HEK293T (cell line): ENCODE measurements at regions not wholly inside any gene's neighbourhood (a gene's known extent, or its start where the extent isn't known, plus 50 kb on each side); places are given as distances from the start of the nearest gene placed in this dataset.

ENCODE experiments used
- CTCF ChIA-PET: fragments of 350-600 bp; formaldehyde crosslinking; extraction: SDS; loops from one replicate; lab custom pipeline; 2021; ENCODE audit warnings: antibody characterized with exemption, inconsistent platforms; lab: Yijun Ruan, JAX
- POLR2A ChIA-PET: fragments of 350-600 bp; formaldehyde crosslinking; extraction: SDS; loops from one replicate; lab custom pipeline; 2020; ENCODE audit warnings: antibody characterized with exemption, inconsistent platforms; lab: Yijun Ruan, JAX
- DNase-seq: peaks from one replicate; pipeline ENCODE4 v3.0.0; 2012; ENCODE audit warnings: mixed read lengths; ENCODE audit errors: extremely low spot score
- ARNT ChIP-seq: fragments of 450-650 bp; IDR thresholded peaks from 2 replicates; pipeline ENCODE4 v1.6.1; 2017; ENCODE audit warnings: mild to moderate bottlenecking
- BHLHE40 ChIP-seq: fragments of 450-650 bp; IDR thresholded peaks from 2 replicates; pipeline ENCODE4 v1.6.1; 2016; ENCODE audit warnings: mild to moderate bottlenecking, moderate library complexity, borderline replicate concordance
- CTBP1 ChIP-seq: fragments of 450-650 bp; IDR thresholded peaks from 2 replicates; pipeline ENCODE4 v1.6.1; 2016; ENCODE audit warnings: borderline replicate concordance
- ELF4 ChIP-seq: fragments of 450-650 bp; IDR thresholded peaks from 2 replicates; pipeline ENCODE4 v1.6.1; 2017; ENCODE audit warnings: antibody characterized with exemption
- FOXA1 ChIP-seq: fragments of 450-650 bp; IDR thresholded peaks from 2 replicates; pipeline ENCODE4 v1.6.1; 2016; ENCODE audit warnings: mild to moderate bottlenecking
- FOXK2 ChIP-seq: fragments of 450-650 bp; IDR thresholded peaks from 2 replicates; pipeline ENCODE4 v1.6.1; 2016; ENCODE audit warnings: mild to moderate bottlenecking
- FOXM1 ChIP-seq: fragments of 450-650 bp; IDR thresholded peaks from 2 replicates; pipeline ENCODE4 v1.6.1; 2017; ENCODE audit warnings: mild to moderate bottlenecking, borderline replicate concordance
- HDGF ChIP-seq: fragments of 450-650 bp; IDR thresholded peaks from 2 replicates; pipeline ENCODE4 v1.6.1; 2017; ENCODE audit warnings: antibody characterized with exemption, borderline replicate concordance
- L3MBTL2 ChIP-seq: fragments of 450-650 bp; conservative IDR thresholded peaks from 2 replicates; pipeline ENCODE4 v1.6.1; 2016; ENCODE audit warnings: mild to moderate bottlenecking
- LEF1 ChIP-seq: fragments of 450-650 bp; IDR thresholded peaks from 2 replicates; pipeline ENCODE4 v1.6.1; 2017; ENCODE audit warnings: mild to moderate bottlenecking, borderline replicate concordance
- NFRKB ChIP-seq: fragments of 450-650 bp; IDR thresholded peaks from 2 replicates; pipeline ENCODE4 v1.6.1; 2016; ENCODE audit warnings: mild to moderate bottlenecking, moderate library complexity
- PKNOX1 ChIP-seq: fragments of 450-650 bp; IDR thresholded peaks from 2 replicates; pipeline ENCODE4 v1.6.1; 2016
- SP1 ChIP-seq: fragments of 450-650 bp; IDR thresholded peaks from 2 replicates; pipeline ENCODE4 v1.6.1; 2017
- SUZ12 ChIP-seq: fragments of 450-650 bp; IDR thresholded peaks from 2 replicates; pipeline ENCODE4 v1.6.1; 2016; ENCODE audit warnings: mild to moderate bottlenecking
- TARDBP ChIP-seq: fragments of 450-650 bp; IDR thresholded peaks from 2 replicates; pipeline ENCODE4 v1.6.1; 2016
- ZNF384 ChIP-seq: fragments of 450-650 bp; IDR thresholded peaks from 2 replicates; pipeline ENCODE4 v1.6.1; 2016

- no peak for TF ChIP-seq FOXA1
- no peak for TF ChIP-seq NFRKB
- no peak for TF ChIP-seq FOXM1
- no peak for TF ChIP-seq HDGF
- no peak for TF ChIP-seq FOXK2
- POLR2A ChIA-PET: no interaction called here
- DNase-seq: no peak
- CTCF ChIA-PET: no interaction called here
These were observed 159.4 kb downstream of the PIK3R1 start for GRCh38 chr5:68374796-68375518.

DNA sequence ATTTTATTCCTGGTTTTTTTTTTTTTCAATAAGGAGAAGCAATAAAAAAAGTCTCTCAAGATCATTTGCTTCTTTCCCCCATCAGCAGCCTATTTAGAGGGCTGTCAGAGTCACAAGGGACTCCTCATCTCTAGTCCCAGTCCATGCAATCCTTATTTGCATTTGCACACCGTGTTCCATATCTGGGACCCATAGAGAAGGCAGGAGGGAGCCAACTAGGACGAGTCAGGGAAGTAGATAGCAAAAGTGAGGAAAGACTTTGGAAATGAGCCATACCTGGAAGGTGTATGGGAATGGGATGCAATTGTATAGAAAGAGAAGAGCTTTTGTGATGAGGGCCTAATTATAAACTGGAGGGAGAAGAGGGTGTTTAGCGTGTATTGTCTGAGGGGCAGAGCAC lies 160.0 kb downstream of the PIK3R1 start:
- DNase-seq: no peak
- CTCF ChIA-PET: no interaction called here
- TF ChIP-seq FOXA1: no peak
- no peak for TF ChIP-seq FOXM1
- POLR2A ChIA-PET: no interaction called here

GRCh38 chr5:68376935-68377334 lies 161.4 kb downstream of the PIK3R1 start:
- CTCF ChIA-PET: no interaction called here
- no peak for TF ChIP-seq CTBP1
- no peak for TF ChIP-seq ZNF384
- no peak for TF ChIP-seq ARNT
- no peak for TF ChIP-seq HDGF
- TF ChIP-seq BHLHE40: no peak
- TF ChIP-seq ELF4: no peak
- no peak for TF ChIP-seq SP1
- no peak for TF ChIP-seq FOXA1
- no peak for TF ChIP-seq NFRKB
- no peak for TF ChIP-seq L3MBTL2
- no peak for TF ChIP-seq SUZ12
- POLR2A ChIA-PET: no interaction called here
- no peak for DNase-seq

DNA sequence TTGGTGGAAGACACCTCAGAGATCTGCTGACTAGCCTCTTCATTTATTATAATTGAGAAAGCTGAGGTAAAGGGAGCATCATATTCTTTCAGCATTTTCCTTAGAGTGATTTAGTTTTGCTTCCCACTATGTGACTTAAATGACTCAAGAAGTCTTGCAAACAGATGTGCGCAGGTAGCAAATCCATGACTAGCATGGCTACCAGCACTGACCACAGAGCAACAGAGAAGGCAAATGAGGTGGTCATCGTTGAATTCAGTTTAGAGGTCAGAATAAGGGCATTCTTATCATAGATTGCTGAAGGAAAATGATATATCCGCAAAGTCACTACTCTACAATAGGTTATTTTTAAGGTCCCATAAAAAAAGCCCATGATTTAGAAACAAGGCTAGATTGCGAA lies 162.2 kb downstream of the PIK3R1 start:
- ChIA-PET CTCF (no interaction called here), POLR2A (no interaction called here)
- no peak for DNase-seq
- TF ChIP-seq SP1: no peak
- no peak for TF ChIP-seq ARNT
- no peak for TF ChIP-seq FOXM1
- TF ChIP-seq ELF4: no peak
- no peak for TF ChIP-seq CTBP1
- no peak for TF ChIP-seq FOXA1
- TF ChIP-seq LEF1: no peak
- no peak for TF ChIP-seq PKNOX1

GRCh38 chr5:68378204-68378820 lies 162.8 kb downstream of the PIK3R1 start:
- ChIA-PET POLR2A (no interaction called here), CTCF (no interaction called here)
- TF ChIP-seq LEF1: no peak
- TF ChIP-seq HDGF: no peak
- TF ChIP-seq L3MBTL2: no peak
- no peak for TF ChIP-seq FOXK2
- TF ChIP-seq PKNOX1: no peak
- no peak for TF ChIP-seq BHLHE40
- TF ChIP-seq FOXA1: no peak
- TF ChIP-seq NFRKB: no peak
- no peak for TF ChIP-seq ELF4
- TF ChIP-seq ZNF384: no peak
- no peak for TF ChIP-seq SP1
- no peak for TF ChIP-seq TARDBP
- no peak for TF ChIP-seq SUZ12
- no peak for TF ChIP-seq CTBP1
- TF ChIP-seq FOXM1: no peak
- DNase-seq: no peak

DNA sequence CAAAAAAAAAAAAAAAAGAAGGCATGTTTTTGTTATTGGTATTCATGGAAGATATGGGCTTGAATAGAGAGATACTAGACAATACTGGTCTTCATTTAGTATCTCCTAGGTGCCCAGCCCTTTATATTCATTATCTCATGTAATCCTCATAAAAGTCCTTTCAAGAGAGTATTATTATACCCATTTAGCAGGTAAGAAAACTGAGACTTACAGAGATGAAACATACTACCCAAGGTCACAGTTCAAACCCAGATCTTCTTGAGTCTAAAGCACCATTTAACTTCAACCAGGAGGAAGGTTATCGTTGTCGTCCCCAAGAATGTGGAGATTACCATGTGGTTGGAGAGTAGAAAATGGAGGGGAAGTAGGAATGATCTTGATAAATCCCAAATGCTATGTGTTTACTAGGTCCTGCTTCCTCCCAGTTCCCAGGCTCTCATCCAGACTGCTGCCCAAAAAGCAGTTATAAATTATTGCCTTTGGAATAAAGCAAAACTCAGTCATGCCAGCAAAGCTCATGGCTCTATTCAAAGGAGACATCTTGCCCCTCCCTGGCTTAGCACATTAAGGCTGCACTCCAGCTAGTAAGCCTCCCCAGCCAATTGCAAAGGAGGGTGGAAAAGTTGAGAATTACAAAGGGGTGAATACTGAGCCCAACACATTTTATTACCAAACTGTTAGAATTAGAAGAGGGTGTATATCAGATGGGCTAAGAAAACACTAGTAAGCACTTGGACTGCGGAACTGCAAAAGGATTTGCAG lies 163.9 kb downstream of the PIK3R1 start:
- POLR2A ChIA-PET: interaction anchor here (0.7 kb wide), 1 partner anchor 589 kb away, joined by 3 read pairs; no protein-coding TSS in a partner anchor
- DNase-seq: no peak

More for the DNA sequence above, 163.9 kb downstream of the PIK3R1 start:
- CTCF ChIA-PET: interaction anchor here (0.6 to 0.7 kb wide), 3 partner anchors 27 to 1375 kb away, joined by 3 to 4 read pairs (median 3); no protein-coding TSS in a partner anchor
- no peak for TF ChIP-seq ELF4
- TF ChIP-seq CTBP1: no peak
- no peak for TF ChIP-seq LEF1
- TF ChIP-seq ARNT: no peak
- TF ChIP-seq L3MBTL2: no peak
- TF ChIP-seq FOXM1: no peak
- no peak for TF ChIP-seq PKNOX1
- no peak for TF ChIP-seq FOXK2
- TF ChIP-seq HDGF: no peak
- TF ChIP-seq SP1: no peak
- no peak for TF ChIP-seq ZNF384
